ENCODE measurements at regions not wholly inside any gene's neighbourhood (a gene's known extent, or its start where the extent isn't known, plus 50 kb on each side); places are given as distances from the start of the nearest gene placed in this dataset.

- H3K4me3 ChIP-seq (ENCODE audit: control insufficient read depth, low read depth, low read length): no peak overlapping the region
- TF ChIP-seq CTCF (conservative IDR thresholded peaks at IDR 0.05; ENCODE audit: control insufficient read depth, insufficient read depth, low read depth, low read length): no peak
These were observed 111.8 kb downstream of the ASB7 start for GRCh38 chr15:100714034-100714748.

GRCh38 chr15:100714749-100715342 is 112.5 kb downstream of the ASB7 start:
- TF ChIP-seq CTCF (conservative IDR thresholded peaks at IDR 0.05; ENCODE audit: control insufficient read depth, insufficient read depth, low read depth, low read length): no peak
- no peak overlapping the region for H3K4me3 ChIP-seq (ENCODE audit: control insufficient read depth, low read depth, low read length)
- DNase-seq (ENCODE audit: low read depth): no peak

More at GRCh38 chr15:100714034-100714748, 111.8 kb downstream of the ASB7 start:
- DNase-seq (ENCODE audit: low read depth): no peak

GRCh38 chr15:100715571-100716455 is 113.4 kb downstream of the ASB7 start:
- H3K4me3 ChIP-seq (ENCODE audit: control insufficient read depth, low read depth, low read length): no peak overlapping the region
- no peak for TF ChIP-seq CTCF (conservative IDR thresholded peaks at IDR 0.05; ENCODE audit: control insufficient read depth, insufficient read depth, low read depth, low read length)
- DNase-seq (ENCODE audit: low read depth): no peak

- TF ChIP-seq CTCF (conservative IDR thresholded peaks at IDR 0.05; ENCODE audit: control insufficient read depth, insufficient read depth, low read depth, low read length): no peak
These were observed 114.2 kb downstream of the ASB7 start for GRCh38 chr15:100716456-100717085.

GRCh38 chr15:100717596-100717995 is 115.2 kb downstream of the ASB7 start:
- TF ChIP-seq CTCF (conservative IDR thresholded peaks at IDR 0.05; ENCODE audit: control insufficient read depth, insufficient read depth, low read depth, low read length): no peak
- no peak for DNase-seq (ENCODE audit: low read depth)
- H3K4me3 ChIP-seq (ENCODE audit: control insufficient read depth, low read depth, low read length): no peak overlapping the region

More at GRCh38 chr15:100716456-100717085, 114.2 kb downstream of the ASB7 start:
- DNase-seq (ENCODE audit: low read depth): no peak
- H3K4me3 ChIP-seq (ENCODE audit: control insufficient read depth, low read depth, low read length): no peak overlapping the region

Data from fibroblast of mammary gland (primary cell).